ENCODE measurements at regions not wholly inside any gene's neighbourhood (a gene's known extent, or its start where the extent isn't known, plus 50 kb on each side); places are given as distances from the start of the nearest gene placed in this dataset.

- Histone ChIP-seq H3K4me1 (ENCODE audit: control insufficient read depth, low read length) (no peaks in the 10 kb centered on the region), H3K27me3 (ENCODE audit: control insufficient read depth, low read length) (no peaks in the 10 kb centered on the region), H3K4me3 (ENCODE audit: low read length) (no peak overlapping the region), H3K27ac (ENCODE audit: low read depth, low read length) (no peak overlapping the region), H3K36me3 (ENCODE audit: control insufficient read depth, low read length) (no peaks in the 10 kb centered on the region), H3K9me2 (replicated peaks; ENCODE audit: control insufficient read depth, low read length) (no peaks in the 10 kb centered on the region), H3F3A (ENCODE audit: control insufficient read depth, insufficient read depth) (no peaks in the 10 kb centered on the region), H3K9me3 (ENCODE audit: control insufficient read depth, insufficient read depth, low read length) (no peaks in the 10 kb centered on the region), H3K4me2 (ENCODE audit: low read length) (no peak overlapping the region), H3K79me2 (ENCODE audit: control insufficient read depth, low read length) (no peaks in the 10 kb centered on the region), H4K20me1 (ENCODE audit: control insufficient read depth, insufficient read depth, low read depth, low read length) (no peaks in the 10 kb centered on the region)
- TF ChIP-seq CTCF (IDR thresholded peaks at IDR 0.05; ENCODE audit: low read depth, low read length, poor library complexity, severe bottlenecking), result no peak
- TF ChIP-seq EZH2phosphoT487 (IDR thresholded peaks at IDR 0.05; ENCODE audit: borderline replicate concordance, low read length), result no peak
Observed at GRCh38 chr16:9360075-9360474, 268.6 kb downstream of the HAPSTR1 start.

GRCh38 chr16:9362050-9362449 lies 270.6 kb downstream of the HAPSTR1 start:
- Histone ChIP-seq H4K20me1 (ENCODE audit: control insufficient read depth, insufficient read depth, low read depth, low read length) (no peaks in the 10 kb centered on the region), H3K27me3 (ENCODE audit: control insufficient read depth, low read length) (no peaks in the 10 kb centered on the region), H3K36me3 (ENCODE audit: control insufficient read depth, low read length) (no peaks in the 10 kb centered on the region), H3K9me3 (ENCODE audit: control insufficient read depth, insufficient read depth, low read length) (no peaks in the 10 kb centered on the region), H3K9me2 (replicated peaks; ENCODE audit: control insufficient read depth, low read length) (no peaks in the 10 kb centered on the region), H3K4me3 (ENCODE audit: low read length) (no peak overlapping the region), H3K4me1 (ENCODE audit: control insufficient read depth, low read length) (no peaks in the 10 kb centered on the region), H3K27ac (ENCODE audit: low read depth, low read length) (no peak overlapping the region), H3K79me2 (ENCODE audit: control insufficient read depth, low read length) (no peaks in the 10 kb centered on the region), H3F3A (ENCODE audit: control insufficient read depth, insufficient read depth) (no peaks in the 10 kb centered on the region), H3K4me2 (ENCODE audit: low read length) (no peak overlapping the region)
- TF ChIP-seq CTCF (IDR thresholded peaks at IDR 0.05; ENCODE audit: low read depth, low read length, poor library complexity, severe bottlenecking), result no peak
- no peak for TF ChIP-seq EZH2phosphoT487 (IDR thresholded peaks at IDR 0.05; ENCODE audit: borderline replicate concordance, low read length)

GRCh38 chr16:9362604-9363003 lies 271.2 kb downstream of the HAPSTR1 start:
- H3K79me2 ChIP-seq (ENCODE audit: control insufficient read depth, low read length), result no peaks in the 10 kb centered on the region
- H3F3A ChIP-seq (ENCODE audit: control insufficient read depth, insufficient read depth), result no peaks in the 10 kb centered on the region
- no peaks in the 10 kb centered on the region for H3K4me1 ChIP-seq (ENCODE audit: control insufficient read depth, low read length)
- no peaks in the 10 kb centered on the region for H3K27me3 ChIP-seq (ENCODE audit: control insufficient read depth, low read length)
- no peak overlapping the region for H3K4me3 ChIP-seq (ENCODE audit: low read length)
- H3K9me2 ChIP-seq (replicated peaks; ENCODE audit: control insufficient read depth, low read length), result no peaks in the 10 kb centered on the region
- no peaks in the 10 kb centered on the region for H3K9me3 ChIP-seq (ENCODE audit: control insufficient read depth, insufficient read depth, low read length)
- TF ChIP-seq CTCF (IDR thresholded peaks at IDR 0.05; ENCODE audit: low read depth, low read length, poor library complexity, severe bottlenecking) (no peak), EZH2phosphoT487 (IDR thresholded peaks at IDR 0.05; ENCODE audit: borderline replicate concordance, low read length) (no peak)
- H3K4me2 ChIP-seq (ENCODE audit: low read length), result no peak overlapping the region
- no peaks in the 10 kb centered on the region for H4K20me1 ChIP-seq (ENCODE audit: control insufficient read depth, insufficient read depth, low read depth, low read length)
- no peak overlapping the region for H3K27ac ChIP-seq (ENCODE audit: low read depth, low read length)
- H3K36me3 ChIP-seq (ENCODE audit: control insufficient read depth, low read length), result no peaks in the 10 kb centered on the region

- no peaks in the 10 kb centered on the region for H3K9me3 ChIP-seq (ENCODE audit: control insufficient read depth, insufficient read depth, low read length)
- H3K9me2 ChIP-seq (replicated peaks; ENCODE audit: control insufficient read depth, low read length), result no peaks in the 10 kb centered on the region
- TF ChIP-seq EZH2phosphoT487 (IDR thresholded peaks at IDR 0.05; ENCODE audit: borderline replicate concordance, low read length), result no peak
- TF ChIP-seq CTCF (IDR thresholded peaks at IDR 0.05; ENCODE audit: low read depth, low read length, poor library complexity, severe bottlenecking), result no peak
- no peaks in the 10 kb centered on the region for H3F3A ChIP-seq (ENCODE audit: control insufficient read depth, insufficient read depth)
- H3K27ac ChIP-seq (ENCODE audit: low read depth, low read length), result no peak overlapping the region
- no peaks in the 10 kb centered on the region for H4K20me1 ChIP-seq (ENCODE audit: control insufficient read depth, insufficient read depth, low read depth, low read length)
- no peak overlapping the region for H3K4me3 ChIP-seq (ENCODE audit: low read length)
- H3K4me2 ChIP-seq (ENCODE audit: low read length), result no peak overlapping the region
- no peaks in the 10 kb centered on the region for H3K27me3 ChIP-seq (ENCODE audit: control insufficient read depth, low read length)
- no peaks in the 10 kb centered on the region for H3K36me3 ChIP-seq (ENCODE audit: control insufficient read depth, low read length)
- H3K4me1 ChIP-seq (ENCODE audit: control insufficient read depth, low read length), result no peaks in the 10 kb centered on the region
- H3K79me2 ChIP-seq (ENCODE audit: control insufficient read depth, low read length), result no peaks in the 10 kb centered on the region
Observed at GRCh38 chr16:9363520-9363919, 272.1 kb downstream of the HAPSTR1 start.

Data from DOHH2 (cell line).